ENCODE measurements at regions not wholly inside any gene's neighbourhood (a gene's known extent, or its start where the extent isn't known, plus 50 kb on each side); places are given as distances from the start of the nearest gene placed in this dataset.

- H3K27ac ChIP-seq (ENCODE audit: low read depth, low read length), result no peak overlapping the region
- H3K9me3 ChIP-seq (ENCODE audit: low read length), result no peaks in the 10 kb centered on the region
- Mint-ChIP-seq H3K4me3 (no peak overlapping the region), H3K36me3 (no peaks in the 10 kb centered on the region), H3K4me1 (no peaks in the 10 kb centered on the region), H3K9me3 (peaks cover 0 to 5% (median 0%) of the 10 kb centered on the region in 5 donors), H3K27ac (no peak overlapping the region), H3K27me3 (no peaks in the 10 kb centered on the region)
- no peaks in the 10 kb centered on the region for H3K27me3 ChIP-seq (ENCODE audit: insufficient read depth, low read length, poor library complexity, severe bottlenecking)
- ChIA-PET CTCF (no interaction called here), POLR2A (no interaction called here)
- no peak for DNase-seq
- H3K4me3 ChIP-seq (ENCODE audit: low read length), result no peak overlapping the region
- H3K36me3 ChIP-seq (ENCODE audit: insufficient read depth, low read length), result no peaks in the 10 kb centered on the region
- H3K4me1 ChIP-seq (ENCODE audit: insufficient read depth, low read length), result no peaks in the 10 kb centered on the region
Observed at GRCh38 chr2:104405623-104406022, 448.3 kb upstream of the POU3F3 start.

DNA sequence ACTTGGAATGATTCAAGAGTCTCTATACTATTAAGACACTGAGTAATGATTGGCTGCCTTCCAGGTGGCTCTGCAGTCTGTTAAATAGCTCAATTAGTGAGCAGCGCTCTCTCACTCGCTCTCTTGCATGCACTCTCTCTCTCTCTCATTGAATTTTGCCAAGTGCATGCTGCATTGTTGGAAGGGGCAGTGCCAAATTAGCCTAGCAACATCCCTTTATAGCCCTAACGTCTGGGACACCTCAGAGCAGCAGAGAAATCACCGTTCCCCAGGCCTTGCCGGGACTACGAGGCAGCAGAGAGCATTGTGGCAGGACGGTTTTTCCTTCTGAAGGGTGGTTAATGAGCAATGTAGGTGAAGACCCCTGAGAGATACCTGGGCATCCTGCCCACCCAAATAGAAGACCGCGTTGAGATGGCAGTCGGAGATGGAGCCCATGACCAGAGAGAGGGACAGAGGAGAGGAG is 447.6 kb upstream of the POU3F3 start:
- no peaks in the 10 kb centered on the region for H3K36me3 ChIP-seq (ENCODE audit: insufficient read depth, low read length)
- no peak overlapping the region for H3K4me3 Mint-ChIP-seq
- ChIA-PET POLR2A (no interaction called here), CTCF (no interaction called here)
- H3K9me3 Mint-ChIP-seq, result peaks cover 0 to 5% (median 0%) of the 10 kb centered on the region in 5 donors
- no peak overlapping the region for H3K27ac Mint-ChIP-seq
- no peak for DNase-seq
- H3K4me3 ChIP-seq (ENCODE audit: low read length), result no peak overlapping the region
- no peaks in the 10 kb centered on the region for H3K4me1 ChIP-seq (ENCODE audit: insufficient read depth, low read length)
- H3K36me3 Mint-ChIP-seq, result no peaks in the 10 kb centered on the region
- H3K9me3 ChIP-seq (ENCODE audit: low read length), result no peaks in the 10 kb centered on the region
- H3K27me3 Mint-ChIP-seq, result no peaks in the 10 kb centered on the region
- H3K4me1 Mint-ChIP-seq, result no peaks in the 10 kb centered on the region
- H3K27me3 ChIP-seq (ENCODE audit: insufficient read depth, low read length, poor library complexity, severe bottlenecking), result no peaks in the 10 kb centered on the region
- H3K27ac ChIP-seq (ENCODE audit: low read depth, low read length), result no peak overlapping the region

GRCh38 chr2:104407641-104408040 is 446.3 kb upstream of the POU3F3 start:
- Mint-ChIP-seq H3K9me3 (peaks cover 0 to 8% (median 0%) of the 10 kb centered on the region in 5 donors), H3K27me3 (no peaks in the 10 kb centered on the region), H3K4me3 (no peak overlapping the region), H3K4me1 (no peaks in the 10 kb centered on the region), H3K36me3 (no peaks in the 10 kb centered on the region), H3K27ac (no peak overlapping the region)
- ChIA-PET POLR2A (no interaction called here), CTCF (no interaction called here)
- H3K9me3 ChIP-seq (ENCODE audit: low read length), result no peaks in the 10 kb centered on the region
- no peak for DNase-seq
- no peaks in the 10 kb centered on the region for H3K4me1 ChIP-seq (ENCODE audit: insufficient read depth, low read length)
- H3K27me3 ChIP-seq (ENCODE audit: insufficient read depth, low read length, poor library complexity, severe bottlenecking), result no peaks in the 10 kb centered on the region
- no peak overlapping the region for H3K4me3 ChIP-seq (ENCODE audit: low read length)
- H3K27ac ChIP-seq (ENCODE audit: low read depth, low read length), result no peak overlapping the region
- no peaks in the 10 kb centered on the region for H3K36me3 ChIP-seq (ENCODE audit: insufficient read depth, low read length)

GRCh38 chr2:104408266-104408665 is 445.6 kb upstream of the POU3F3 start:
- Histone ChIP-seq H3K27me3 (ENCODE audit: insufficient read depth, low read length, poor library complexity, severe bottlenecking) (no peaks in the 10 kb centered on the region), H3K4me1 (ENCODE audit: insufficient read depth, low read length) (no peaks in the 10 kb centered on the region), H3K4me3 (ENCODE audit: low read length) (no peak overlapping the region), H3K36me3 (ENCODE audit: insufficient read depth, low read length) (no peaks in the 10 kb centered on the region), H3K9me3 (ENCODE audit: low read length) (no peaks in the 10 kb centered on the region), H3K27ac (ENCODE audit: low read depth, low read length) (no peak overlapping the region)
- CTCF ChIA-PET, result no interaction called here
- H3K4me1 Mint-ChIP-seq, result no peaks in the 10 kb centered on the region
- no peak overlapping the region for H3K4me3 Mint-ChIP-seq
- no peak for DNase-seq
- no peak overlapping the region for H3K27ac Mint-ChIP-seq
- no peaks in the 10 kb centered on the region for H3K27me3 Mint-ChIP-seq
- no peaks in the 10 kb centered on the region for H3K36me3 Mint-ChIP-seq
- peaks cover 0 to 8% (median 0%) of the 10 kb centered on the region in 5 donors for H3K9me3 Mint-ChIP-seq
- POLR2A ChIA-PET, result no interaction called here

GRCh38 chr2:104410136-104410535 is 443.8 kb upstream of the POU3F3 start:
- H3K4me3 Mint-ChIP-seq, result no peak overlapping the region
- no peaks in the 10 kb centered on the region for H3K4me1 Mint-ChIP-seq
- no peak overlapping the region for H3K27ac Mint-ChIP-seq
- no peaks in the 10 kb centered on the region for H3K36me3 Mint-ChIP-seq
- Histone ChIP-seq H3K4me1 (ENCODE audit: insufficient read depth, low read length) (no peaks in the 10 kb centered on the region), H3K27ac (ENCODE audit: low read depth, low read length) (no peak overlapping the region), H3K9me3 (ENCODE audit: low read length) (no peaks in the 10 kb centered on the region), H3K4me3 (ENCODE audit: low read length) (no peak overlapping the region), H3K36me3 (ENCODE audit: insufficient read depth, low read length) (no peaks in the 10 kb centered on the region), H3K27me3 (ENCODE audit: insufficient read depth, low read length, poor library complexity, severe bottlenecking) (no peaks in the 10 kb centered on the region)
- peaks cover 0 to 8% (median 2%) of the 10 kb centered on the region in 5 donors for H3K9me3 Mint-ChIP-seq
- no peak for DNase-seq
- CTCF ChIA-PET, result no interaction called here
- POLR2A ChIA-PET, result no interaction called here
- no peaks in the 10 kb centered on the region for H3K27me3 Mint-ChIP-seq

DNA sequence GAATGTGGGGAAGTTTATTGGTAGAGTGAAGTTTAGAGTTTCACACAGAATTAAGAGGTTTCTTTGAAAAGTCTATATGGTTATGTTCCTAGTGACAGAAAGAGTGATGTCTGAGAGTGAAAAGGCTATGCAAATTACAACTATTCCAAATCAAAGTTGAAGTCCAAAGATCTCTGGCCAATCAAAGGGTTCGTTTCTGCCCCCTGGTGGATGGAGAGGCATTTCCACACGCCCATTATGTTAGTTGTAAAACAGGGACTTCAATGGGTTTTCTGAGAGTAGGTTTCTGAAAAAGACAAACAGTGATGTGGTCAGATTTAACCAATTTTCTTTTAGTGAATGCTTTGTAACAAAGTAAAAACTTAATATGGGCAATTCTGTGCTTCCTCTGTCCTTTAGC is 441.5 kb upstream of the POU3F3 start:
- Histone ChIP-seq H3K4me1 (ENCODE audit: insufficient read depth, low read length) (no peaks in the 10 kb centered on the region), H3K36me3 (ENCODE audit: insufficient read depth, low read length) (no peaks in the 10 kb centered on the region), H3K9me3 (ENCODE audit: low read length) (no peaks in the 10 kb centered on the region), H3K4me3 (ENCODE audit: low read length) (no peak overlapping the region), H3K27me3 (ENCODE audit: insufficient read depth, low read length, poor library complexity, severe bottlenecking) (no peaks in the 10 kb centered on the region), H3K27ac (ENCODE audit: low read depth, low read length) (no peak overlapping the region)
- Mint-ChIP-seq H3K27me3 (no peaks in the 10 kb centered on the region), H3K4me3 (no peak overlapping the region), H3K9me3 (peaks cover 0 to 10% (median 3%) of the 10 kb centered on the region in 5 donors), H3K27ac (no peak overlapping the region), H3K4me1 (no peaks in the 10 kb centered on the region), H3K36me3 (no peaks in the 10 kb centered on the region)
- CTCF ChIA-PET, result no interaction called here
- no peak for DNase-seq
- POLR2A ChIA-PET, result no interaction called here

- ChIA-PET POLR2A (no interaction called here), CTCF (no interaction called here)
- H3K27ac ChIP-seq (ENCODE audit: low read depth, low read length), result no peak overlapping the region
- Mint-ChIP-seq H3K27ac (no peak overlapping the region), H3K27me3 (no peaks in the 10 kb centered on the region), H3K4me1 (no peaks in the 10 kb centered on the region), H3K36me3 (no peaks in the 10 kb centered on the region), H3K4me3 (no peak overlapping the region), H3K9me3 (peaks cover 0 to 10% (median 5%) of the 10 kb centered on the region in 5 donors)
- no peaks in the 10 kb centered on the region for H3K9me3 ChIP-seq (ENCODE audit: low read length)
- no peaks in the 10 kb centered on the region for H3K36me3 ChIP-seq (ENCODE audit: insufficient read depth, low read length)
- no peak for DNase-seq
- H3K27me3 ChIP-seq (ENCODE audit: insufficient read depth, low read length, poor library complexity, severe bottlenecking), result no peaks in the 10 kb centered on the region
- no peak overlapping the region for H3K4me3 ChIP-seq (ENCODE audit: low read length)
- H3K4me1 ChIP-seq (ENCODE audit: insufficient read depth, low read length), result no peaks in the 10 kb centered on the region
Observed at GRCh38 chr2:104413890-104414289, 440.0 kb upstream of the POU3F3 start.

DNA sequence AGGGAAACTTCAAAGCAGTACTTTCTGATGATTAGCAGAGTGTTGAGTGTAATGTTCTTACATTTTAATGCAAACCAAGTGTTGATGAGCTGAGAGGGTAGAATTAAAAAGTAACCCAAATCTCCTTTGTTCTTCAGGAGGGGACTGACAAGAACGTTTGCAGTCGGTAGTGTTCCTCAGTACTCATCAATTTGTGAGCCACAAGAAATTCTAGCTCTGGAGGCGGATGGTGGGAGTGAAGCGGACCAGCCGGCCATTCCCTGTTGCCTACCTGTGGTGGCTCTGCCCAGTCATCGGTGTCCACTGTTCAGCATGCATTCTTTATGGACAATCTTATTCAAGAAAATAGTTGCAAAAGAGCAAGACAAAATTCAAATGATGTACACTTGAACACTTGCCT is 438.6 kb upstream of the POU3F3 start:
- Histone ChIP-seq H3K27ac (ENCODE audit: low read depth, low read length) (no peak overlapping the region), H3K36me3 (ENCODE audit: insufficient read depth, low read length) (no peaks in the 10 kb centered on the region), H3K4me1 (ENCODE audit: insufficient read depth, low read length) (no peaks in the 10 kb centered on the region), H3K4me3 (ENCODE audit: low read length) (no peak overlapping the region), H3K9me3 (ENCODE audit: low read length) (no peaks in the 10 kb centered on the region), H3K27me3 (ENCODE audit: insufficient read depth, low read length, poor library complexity, severe bottlenecking) (no peaks in the 10 kb centered on the region)
- Mint-ChIP-seq H3K27me3 (no peaks in the 10 kb centered on the region), H3K9me3 (peaks cover 0 to 10% (median 5%) of the 10 kb centered on the region in 5 donors), H3K36me3 (no peaks in the 10 kb centered on the region), H3K4me1 (no peaks in the 10 kb centered on the region), H3K4me3 (no peak overlapping the region), H3K27ac (no peak overlapping the region)
- CTCF ChIA-PET, result no interaction called here
- DNase-seq, result no peak
- POLR2A ChIA-PET, result no interaction called here

DNA sequence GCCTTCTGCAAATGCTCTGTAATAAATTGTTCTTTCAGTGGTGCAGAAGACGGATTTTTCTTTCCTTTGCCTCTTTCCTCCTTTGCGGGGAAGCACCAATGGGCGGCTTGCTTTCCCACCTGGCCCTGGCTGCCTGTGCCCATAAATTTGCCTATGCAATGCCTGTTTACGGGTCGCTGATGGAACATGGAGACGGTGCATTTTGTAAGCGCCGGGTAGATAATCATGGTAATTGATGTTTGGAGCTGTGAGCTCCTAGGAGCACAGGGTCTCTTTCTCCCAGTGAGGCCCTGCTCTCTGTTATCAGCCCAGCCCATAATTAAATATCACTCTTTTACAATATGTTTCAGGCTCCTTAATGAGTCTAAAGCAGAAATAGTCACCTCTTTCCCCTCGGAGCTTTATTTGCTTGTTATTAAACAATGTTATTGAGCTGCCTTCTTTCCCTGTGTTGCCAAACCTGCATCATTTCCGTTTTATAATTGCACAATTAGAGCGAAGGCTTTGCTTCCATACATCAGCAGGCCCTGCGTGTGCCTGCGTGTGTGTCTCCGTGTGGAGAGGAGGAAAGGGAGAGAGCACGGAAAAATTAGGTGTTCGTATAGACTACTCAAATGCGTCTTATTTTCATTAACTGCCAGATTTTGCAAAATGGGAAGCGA is 437.4 kb upstream of the POU3F3 start:
- ChIA-PET POLR2A (no interaction called here), CTCF (no interaction called here)
- no peaks in the 10 kb centered on the region for H3K4me1 ChIP-seq (ENCODE audit: insufficient read depth, low read length)
- H3K4me3 Mint-ChIP-seq, result no peak overlapping the region
- no peaks in the 10 kb centered on the region for H3K36me3 ChIP-seq (ENCODE audit: insufficient read depth, low read length)
- no peak overlapping the region for H3K27ac Mint-ChIP-seq
- H3K36me3 Mint-ChIP-seq, result no peaks in the 10 kb centered on the region
- peaks cover 0 to 10% (median 5%) of the 10 kb centered on the region in 5 donors for H3K9me3 Mint-ChIP-seq
- no peak overlapping the region for H3K27ac ChIP-seq (ENCODE audit: low read depth, low read length)
- DNase-seq, result no peak
- H3K27me3 ChIP-seq (ENCODE audit: insufficient read depth, low read length, poor library complexity, severe bottlenecking), result no peaks in the 10 kb centered on the region
- H3K4me1 Mint-ChIP-seq, result no peaks in the 10 kb centered on the region
- no peak overlapping the region for H3K4me3 ChIP-seq (ENCODE audit: low read length)
- H3K9me3 ChIP-seq (ENCODE audit: low read length), result no peaks in the 10 kb centered on the region
- peaks cover 0 to 2% of the 10 kb centered on the region in 2 donors for H3K27me3 Mint-ChIP-seq
